HG03064 (cell line): ENCODE measurements at regions not wholly inside any gene's neighbourhood (a gene's known extent, or its start where the extent isn't known, plus 50 kb on each side); places are given as distances from the start of the nearest gene placed in this dataset.

ENCODE experiments used
- ATAC-seq: cut with Tn5 transposase; IDR thresholded peaks from one replicate; pipeline ENCODE4 v1.9.1; 2021; ENCODE audit warnings: low read depth; ENCODE audit not compliant: unreplicated experiment

- no peak for ATAC-seq
Measured at GRCh38 chrX:110600745-110601310, 194.8 kb downstream of the CHRDL1 start.

- no peak for ATAC-seq
Measured at GRCh38 chrX:110614596-110614995, 181.0 kb downstream of the CHRDL1 start.
